EH (cell line): ENCODE measurements at regions not wholly inside any gene's neighbourhood (a gene's known extent, or its start where the extent isn't known, plus 50 kb on each side); places are given as distances from the start of the nearest gene placed in this dataset.
"Not testable (repeated sequence)": the region's sequence is repeated elsewhere in the genome, so short reads cannot be mapped to it uniquely, and the experiment has no call there.

Experiments used
- DNase-seq: peaks from one replicate; pipeline ENCODE4 v3.0.0-alpha.2; 2015; ENCODE audit warnings: low read depth

DNA sequence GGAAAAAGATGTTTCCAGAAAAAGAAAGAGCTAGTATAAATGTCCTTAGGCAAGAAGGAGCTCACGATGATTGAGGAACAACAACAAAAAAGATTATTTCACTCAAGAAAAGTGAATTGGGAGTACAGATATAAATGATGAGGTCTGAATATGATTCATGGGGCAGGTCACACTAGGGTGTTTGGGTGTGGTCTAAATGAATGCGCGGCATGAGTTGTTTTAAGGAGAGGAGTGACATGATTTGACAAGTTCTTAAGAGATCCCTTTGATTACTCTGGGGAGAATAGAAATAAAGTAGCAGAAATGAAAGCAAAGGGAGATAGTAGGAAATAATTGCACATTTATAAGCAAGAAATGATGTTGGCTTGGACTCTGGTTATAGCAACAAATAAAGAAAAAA, 59.3 kb downstream of the NUTM2D start:
- DNase-seq = peak; percentile 10

DNA sequence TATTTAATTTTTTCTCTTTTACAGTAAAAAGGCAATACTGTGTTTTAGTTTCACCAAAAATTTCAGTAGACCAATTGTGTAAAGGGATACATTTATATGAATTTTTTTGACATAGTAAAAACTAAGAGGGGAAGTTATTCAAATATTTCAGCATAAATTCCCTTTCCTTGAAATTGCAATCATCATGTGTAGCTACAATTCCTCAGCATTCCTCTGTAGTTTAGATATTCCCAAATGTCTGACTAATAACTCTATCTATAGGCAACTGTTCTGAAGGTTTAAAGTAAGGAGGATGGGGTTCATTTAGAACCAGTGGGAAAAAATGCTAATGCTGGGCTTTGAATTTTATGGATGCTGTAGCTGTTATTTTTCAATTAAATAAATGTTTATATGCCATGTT, 65.1 kb downstream of the NUTM2D start:
- not testable (repeated sequence) for DNase-seq

DNA sequence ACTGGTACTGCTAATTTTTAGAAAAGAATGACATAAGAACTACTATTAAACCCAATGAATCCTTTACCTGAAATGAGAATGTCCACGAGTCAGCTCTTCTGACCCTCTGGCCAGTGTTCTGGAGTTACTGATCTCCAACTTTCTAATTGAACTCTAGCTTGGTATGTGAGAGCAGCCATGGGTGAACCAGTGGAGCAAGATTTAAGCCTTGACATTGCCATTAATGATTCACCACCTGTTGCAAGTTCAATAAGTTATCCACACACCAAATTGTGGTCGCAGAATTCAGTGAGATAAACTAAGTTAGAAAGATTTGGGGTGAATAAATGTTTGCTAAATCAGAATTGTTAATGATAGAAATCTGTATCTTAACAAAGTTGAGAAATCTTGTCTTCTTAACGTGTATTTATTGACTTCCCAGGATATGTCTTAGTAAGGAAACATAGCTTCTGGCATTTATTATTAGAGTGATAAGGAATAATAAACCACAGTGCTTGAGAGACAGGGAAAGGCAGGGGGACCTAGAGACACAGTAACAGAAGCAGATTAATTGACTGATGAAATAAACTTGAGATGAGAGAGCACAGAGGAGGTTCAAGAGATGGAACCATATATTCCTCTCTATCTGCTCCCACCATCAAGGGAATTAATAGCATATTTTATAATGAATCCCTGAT, 67.3 kb downstream of the NUTM2D start:
- not testable (repeated sequence) for DNase-seq

DNA sequence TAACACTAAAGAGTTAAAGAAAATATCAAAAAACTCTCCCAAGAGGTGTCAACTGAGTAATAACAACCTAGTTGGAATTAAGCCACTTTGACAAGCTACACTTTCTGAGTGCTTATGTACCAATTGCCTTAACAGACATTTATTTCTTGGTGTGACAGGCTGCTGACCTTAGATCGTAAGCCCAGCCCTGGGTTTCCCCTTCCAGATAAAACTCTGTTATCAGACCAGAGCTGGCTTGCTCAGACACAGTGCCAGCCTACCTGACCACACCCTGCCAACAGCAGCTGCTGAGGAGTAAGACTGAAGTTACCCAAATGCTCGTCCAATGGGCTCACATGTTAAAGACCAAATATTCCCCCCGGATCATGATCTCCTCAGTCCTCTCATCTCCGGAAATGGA, 70.9 kb upstream of the MINPP1 start:
- DNase-seq = not testable (repeated sequence)

DNA sequence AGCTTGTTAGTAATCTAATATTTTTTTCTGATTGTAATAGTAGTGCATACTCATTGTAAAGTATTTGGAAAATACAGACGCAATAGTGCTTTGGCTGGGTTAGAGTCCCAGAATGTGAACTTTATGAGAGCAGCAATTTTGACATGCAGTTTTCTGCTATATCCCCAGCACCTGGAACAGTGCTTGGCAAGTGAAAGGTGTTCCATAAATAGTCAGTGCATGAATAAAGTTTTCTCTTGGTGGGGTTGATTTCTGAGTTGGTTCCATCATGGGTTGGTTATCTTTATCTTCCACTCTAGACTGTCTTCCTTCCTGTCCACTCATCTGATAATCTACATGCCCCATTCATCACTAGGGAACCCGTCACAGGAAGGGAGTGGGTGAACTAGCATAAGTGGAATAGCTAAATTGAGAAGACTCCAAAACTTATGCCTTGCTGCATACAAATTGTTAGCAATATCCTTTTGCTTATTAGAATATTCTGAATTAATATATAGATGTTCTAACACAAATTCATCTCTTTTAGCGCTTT, 69.3 kb upstream of the MINPP1 start:
- DNase-seq = not testable (repeated sequence)

DNA sequence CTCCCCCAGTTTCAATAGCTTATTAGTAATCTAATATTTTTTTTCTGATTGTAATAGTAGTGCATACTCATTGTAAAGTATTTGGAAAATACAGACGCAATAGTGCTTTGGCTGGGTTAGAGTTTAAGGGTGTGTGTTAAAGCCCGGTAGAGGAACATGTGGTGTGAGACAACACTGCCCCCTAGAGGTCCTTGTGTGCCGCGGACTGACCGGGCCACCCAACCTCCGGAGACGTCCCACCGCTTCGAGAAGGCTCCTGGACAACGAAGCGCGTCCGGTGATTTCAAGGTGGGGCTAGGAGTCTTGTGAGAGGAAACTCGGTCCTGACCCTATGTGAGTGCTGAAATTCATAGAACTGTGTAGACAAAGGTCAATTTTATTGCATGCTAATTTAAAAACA, 68.6 kb upstream of the MINPP1 start:
- not testable (repeated sequence) for DNase-seq

DNA sequence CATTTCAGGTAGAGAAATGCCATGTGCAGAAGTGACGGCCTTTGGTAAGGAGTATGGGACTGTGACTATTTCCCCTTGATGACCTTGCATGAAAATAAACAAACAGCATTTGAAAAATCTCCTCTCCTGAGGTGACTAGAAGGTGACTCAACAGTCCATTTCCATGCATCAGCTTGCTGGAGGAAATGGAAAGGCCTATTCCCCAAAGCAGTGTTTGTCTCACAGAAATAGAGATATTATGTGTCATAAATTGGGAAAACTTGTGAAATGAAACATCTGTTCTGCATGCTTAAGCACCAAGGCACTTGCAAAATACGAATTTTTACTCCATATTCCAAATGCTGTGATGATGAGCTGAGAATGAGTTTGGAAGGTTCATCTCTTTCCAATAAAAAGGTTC, 67.2 kb upstream of the MINPP1 start:
- DNase-seq = peak; percentile 55
